ENCODE measurements at regions not wholly inside any gene's neighbourhood (a gene's known extent, or its start where the extent isn't known, plus 50 kb on each side); places are given as distances from the start of the nearest gene placed in this dataset.

DNA sequence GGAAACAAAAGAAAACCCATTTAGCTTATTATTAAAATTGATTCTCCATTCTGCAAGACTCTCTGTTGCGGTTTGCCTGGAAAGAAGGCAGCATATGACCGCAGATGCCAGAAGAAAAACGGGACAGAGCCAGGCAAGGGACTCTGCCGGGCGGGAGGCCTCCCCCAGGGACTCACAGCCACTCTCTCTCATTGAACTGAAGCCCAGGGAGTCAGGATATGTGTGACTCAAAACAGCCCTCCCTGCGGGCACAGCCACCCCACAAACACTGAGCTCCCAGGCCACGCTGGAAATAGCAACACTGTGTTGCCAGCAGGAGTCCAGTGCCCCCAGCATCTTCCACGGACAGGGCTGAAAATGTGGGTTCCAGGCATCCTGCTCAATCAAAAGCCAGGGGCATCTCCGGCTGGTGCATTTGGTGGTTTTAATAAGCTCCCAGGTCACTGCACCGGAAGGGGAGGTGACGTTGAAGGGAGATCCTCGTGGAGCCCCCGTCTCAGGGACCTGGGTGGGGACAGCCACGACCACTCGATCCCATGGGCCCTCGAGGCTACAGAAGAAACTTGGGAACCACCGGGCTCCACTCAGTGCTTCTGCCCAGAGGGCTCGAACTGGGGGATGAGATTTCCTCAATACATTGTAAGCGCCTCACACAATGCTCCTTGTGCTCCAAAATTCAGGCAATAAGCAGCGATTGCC is 624.5 kb downstream of the TBC1D22A start:
- H3K9ac ChIP-seq (ENCODE audit: low read depth in 1 of 2, low read length in 2 of 2) = no peak overlapping the region
- H3K4me1 ChIP-seq (ENCODE audit: control insufficient read depth in 1 of 2, insufficient read depth in 2 of 2, low read length in 2 of 2) = no peaks in the 10 kb centered on the region
- no peaks in the 10 kb centered on the region for H3K27me3 ChIP-seq (ENCODE audit: control insufficient read depth in 1 of 2, insufficient read depth in 2 of 2, low read length in 2 of 2)
- H3K9me3 ChIP-seq (ENCODE audit: control insufficient read depth in 1 of 2, low read length in 2 of 2) = no peaks in the 10 kb centered on the region
- H3K4me3 ChIP-seq (ENCODE audit: low read depth in 1 of 2, low read length in 2 of 2) = no peak overlapping the region
- no peak overlapping the region for H3K27ac ChIP-seq (ENCODE audit: low read depth, low read length)
- H3K36me3 ChIP-seq (ENCODE audit: control insufficient read depth in 1 of 2, insufficient read depth in 2 of 2, low read length in 2 of 2) = no peaks in the 10 kb centered on the region

DNA sequence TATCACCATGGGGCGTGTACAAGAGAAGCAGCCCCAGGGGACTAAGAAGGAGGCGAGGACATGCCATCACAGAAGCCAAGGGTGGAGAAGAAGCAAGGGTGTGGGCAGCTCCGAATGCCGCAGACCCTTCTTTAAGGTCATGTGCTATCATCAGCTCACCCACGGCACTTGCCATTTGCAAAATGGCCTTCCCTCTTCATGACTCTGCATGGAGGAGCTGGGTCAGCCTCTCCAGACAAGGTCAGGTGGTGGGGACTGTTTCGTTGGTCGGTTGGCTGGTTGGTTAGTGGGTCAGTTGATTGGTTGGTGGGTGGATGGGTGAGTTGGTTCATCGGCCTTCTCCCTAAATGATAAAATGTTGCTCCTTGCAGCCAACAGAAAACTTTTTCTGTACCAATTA is 622.5 kb downstream of the TBC1D22A start:
- no peaks in the 10 kb centered on the region for H3K9me3 ChIP-seq (ENCODE audit: control insufficient read depth in 1 of 2, low read length in 2 of 2)
- H3K27ac ChIP-seq (ENCODE audit: low read depth, low read length) = no peak overlapping the region
- H3K36me3 ChIP-seq (ENCODE audit: control insufficient read depth in 1 of 2, insufficient read depth in 2 of 2, low read length in 2 of 2) = no peaks in the 10 kb centered on the region
- H3K27me3 ChIP-seq (ENCODE audit: control insufficient read depth in 1 of 2, insufficient read depth in 2 of 2, low read length in 2 of 2) = no peaks in the 10 kb centered on the region
- H3K9ac ChIP-seq (ENCODE audit: low read depth in 1 of 2, low read length in 2 of 2) = no peak overlapping the region
- H3K4me1 ChIP-seq (ENCODE audit: control insufficient read depth in 1 of 2, insufficient read depth in 2 of 2, low read length in 2 of 2) = no peaks in the 10 kb centered on the region
- no peak overlapping the region for H3K4me3 ChIP-seq (ENCODE audit: low read depth in 1 of 2, low read length in 2 of 2)

DNA sequence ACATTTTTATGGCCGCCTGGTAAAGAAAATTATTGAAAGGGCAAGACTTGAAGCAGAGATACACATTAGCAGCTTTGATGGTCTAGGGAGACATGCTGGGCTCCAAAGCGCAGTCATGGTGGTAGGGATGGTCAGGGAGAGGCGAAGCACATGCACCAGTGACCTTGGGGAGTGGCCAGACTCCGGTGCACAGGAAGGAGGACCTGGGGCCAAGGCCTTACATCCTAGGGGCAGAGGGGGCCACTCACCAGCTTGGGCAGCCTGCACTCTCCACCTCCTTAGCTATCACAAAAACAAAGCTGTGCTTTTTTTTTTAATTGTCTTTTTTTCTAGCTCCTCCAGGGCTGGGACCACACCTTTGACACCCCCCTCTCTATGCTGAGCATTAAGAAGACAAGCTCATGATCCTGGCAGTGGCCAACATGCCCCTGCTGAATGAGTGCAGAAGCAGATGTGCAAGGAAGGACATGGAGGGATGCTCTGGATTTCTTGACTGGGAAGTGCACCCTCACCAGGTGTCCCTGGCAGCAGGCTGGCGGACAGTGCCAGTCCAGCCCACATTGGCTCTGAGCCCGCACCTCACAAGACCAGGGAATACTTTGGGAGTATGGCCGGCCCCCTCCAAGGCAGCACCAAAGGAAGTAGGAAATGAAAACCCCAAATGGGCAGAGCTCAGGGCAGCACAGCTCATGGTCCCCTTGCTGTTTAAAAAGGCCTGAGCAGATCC is 619.9 kb downstream of the TBC1D22A start:
- H3K9ac ChIP-seq (ENCODE audit: low read depth in 1 of 2, low read length in 2 of 2) = no peak overlapping the region
- H3K27me3 ChIP-seq (ENCODE audit: control insufficient read depth in 1 of 2, insufficient read depth in 2 of 2, low read length in 2 of 2) = no peaks in the 10 kb centered on the region
- no peaks in the 10 kb centered on the region for H3K4me1 ChIP-seq (ENCODE audit: control insufficient read depth in 1 of 2, insufficient read depth in 2 of 2, low read length in 2 of 2)
- no peaks in the 10 kb centered on the region for H3K36me3 ChIP-seq (ENCODE audit: control insufficient read depth in 1 of 2, insufficient read depth in 2 of 2, low read length in 2 of 2)
- no peaks in the 10 kb centered on the region for H3K9me3 ChIP-seq (ENCODE audit: control insufficient read depth in 1 of 2, low read length in 2 of 2)
- no peak overlapping the region for H3K4me3 ChIP-seq (ENCODE audit: low read depth in 1 of 2, low read length in 2 of 2)
- H3K27ac ChIP-seq (ENCODE audit: low read depth, low read length) = no peak overlapping the region

DNA sequence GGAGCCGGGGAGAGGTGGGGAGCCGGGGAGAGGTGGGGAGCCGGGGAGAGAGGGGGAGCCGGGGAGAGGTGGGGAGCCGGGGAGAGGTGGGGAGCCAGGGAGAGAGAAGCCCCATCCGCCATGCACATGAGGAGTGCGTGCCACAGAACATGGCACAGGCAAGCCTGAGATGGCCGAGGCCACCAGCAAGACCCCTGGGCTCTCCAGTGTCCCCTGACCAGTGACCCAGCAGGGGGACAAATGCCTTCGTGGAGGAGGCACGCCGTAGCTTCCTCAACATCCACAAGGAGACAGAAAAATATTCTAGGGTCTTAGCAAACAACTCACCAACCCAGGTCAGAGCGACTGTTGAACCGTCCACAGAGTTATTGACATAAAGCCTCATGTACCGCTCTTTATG is 618.8 kb downstream of the TBC1D22A start:
- Histone ChIP-seq H3K9me3 (ENCODE audit: control insufficient read depth in 1 of 2, low read length in 2 of 2) (no peaks in the 10 kb centered on the region), H3K4me1 (ENCODE audit: control insufficient read depth in 1 of 2, insufficient read depth in 2 of 2, low read length in 2 of 2) (no peaks in the 10 kb centered on the region), H3K27me3 (ENCODE audit: control insufficient read depth in 1 of 2, insufficient read depth in 2 of 2, low read length in 2 of 2) (no peaks in the 10 kb centered on the region), H3K4me3 (ENCODE audit: low read depth in 1 of 2, low read length in 2 of 2) (no peak overlapping the region), H3K36me3 (ENCODE audit: control insufficient read depth in 1 of 2, insufficient read depth in 2 of 2, low read length in 2 of 2) (no peaks in the 10 kb centered on the region), H3K9ac (ENCODE audit: low read depth in 1 of 2, low read length in 2 of 2) (no peak overlapping the region), H3K27ac (ENCODE audit: low read depth, low read length) (no peak overlapping the region)

DNA sequence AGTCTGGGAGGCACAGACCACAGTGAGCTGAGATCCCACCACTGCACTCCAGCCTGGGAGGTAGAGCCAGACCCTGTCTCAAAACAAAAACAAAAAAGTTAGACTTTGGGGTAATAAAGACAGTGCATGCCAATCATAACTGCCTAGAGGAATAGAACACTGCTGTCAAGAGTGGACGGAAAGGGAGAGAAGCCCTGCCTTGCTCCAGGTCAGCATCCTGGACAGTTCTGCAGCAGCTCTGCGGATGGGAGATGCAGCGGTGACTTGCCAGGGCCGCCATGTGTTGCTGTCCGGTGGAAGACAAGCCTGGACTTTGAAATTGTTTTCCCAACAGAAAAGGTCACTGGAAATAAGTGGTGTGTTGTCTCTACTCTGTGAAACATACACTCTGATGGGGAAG is 618.2 kb downstream of the TBC1D22A start:
- Histone ChIP-seq H3K9ac (ENCODE audit: low read depth in 1 of 2, low read length in 2 of 2) (no peak overlapping the region), H3K27ac (ENCODE audit: low read depth, low read length) (no peak overlapping the region), H3K9me3 (ENCODE audit: control insufficient read depth in 1 of 2, low read length in 2 of 2) (no peaks in the 10 kb centered on the region), H3K4me3 (ENCODE audit: low read depth in 1 of 2, low read length in 2 of 2) (no peak overlapping the region), H3K4me1 (ENCODE audit: control insufficient read depth in 1 of 2, insufficient read depth in 2 of 2, low read length in 2 of 2) (no peaks in the 10 kb centered on the region), H3K27me3 (ENCODE audit: control insufficient read depth in 1 of 2, insufficient read depth in 2 of 2, low read length in 2 of 2) (no peaks in the 10 kb centered on the region), H3K36me3 (ENCODE audit: control insufficient read depth in 1 of 2, insufficient read depth in 2 of 2, low read length in 2 of 2) (no peaks in the 10 kb centered on the region)

DNA sequence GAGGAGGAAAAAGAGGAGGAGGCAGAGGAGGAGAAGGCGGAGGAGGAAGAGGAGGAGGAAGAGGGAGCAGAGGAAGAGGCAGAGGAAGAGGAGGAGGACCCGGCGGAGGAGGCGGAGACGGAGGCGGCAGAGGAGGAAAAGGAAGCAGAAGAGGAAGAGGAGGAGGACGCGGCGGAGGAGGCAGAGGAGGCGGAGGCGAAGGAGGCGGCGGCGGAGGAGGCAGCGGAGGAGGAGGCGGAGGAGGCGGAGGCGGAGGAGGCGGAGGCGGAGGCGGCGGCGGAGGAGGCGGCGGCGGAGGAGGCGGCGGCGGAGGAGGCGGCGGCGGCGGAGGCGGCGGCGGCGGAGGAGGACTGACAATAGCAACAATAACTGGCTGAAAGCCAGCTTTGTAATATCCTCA is 616.6 kb downstream of the TBC1D22A start:
- H3K27me3 ChIP-seq (ENCODE audit: control insufficient read depth in 1 of 2, insufficient read depth in 2 of 2, low read length in 2 of 2) = no peaks in the 10 kb centered on the region
- H3K27ac ChIP-seq (ENCODE audit: low read depth, low read length) = no peak overlapping the region
- no peak overlapping the region for H3K4me3 ChIP-seq (ENCODE audit: low read depth in 1 of 2, low read length in 2 of 2)
- no peaks in the 10 kb centered on the region for H3K36me3 ChIP-seq (ENCODE audit: control insufficient read depth in 1 of 2, insufficient read depth in 2 of 2, low read length in 2 of 2)
- H3K9me3 ChIP-seq (ENCODE audit: control insufficient read depth in 1 of 2, low read length in 2 of 2) = no peaks in the 10 kb centered on the region
- H3K4me1 ChIP-seq (ENCODE audit: control insufficient read depth in 1 of 2, insufficient read depth in 2 of 2, low read length in 2 of 2) = no peaks in the 10 kb centered on the region
- H3K9ac ChIP-seq (ENCODE audit: low read depth in 1 of 2, low read length in 2 of 2) = no peak overlapping the region

DNA sequence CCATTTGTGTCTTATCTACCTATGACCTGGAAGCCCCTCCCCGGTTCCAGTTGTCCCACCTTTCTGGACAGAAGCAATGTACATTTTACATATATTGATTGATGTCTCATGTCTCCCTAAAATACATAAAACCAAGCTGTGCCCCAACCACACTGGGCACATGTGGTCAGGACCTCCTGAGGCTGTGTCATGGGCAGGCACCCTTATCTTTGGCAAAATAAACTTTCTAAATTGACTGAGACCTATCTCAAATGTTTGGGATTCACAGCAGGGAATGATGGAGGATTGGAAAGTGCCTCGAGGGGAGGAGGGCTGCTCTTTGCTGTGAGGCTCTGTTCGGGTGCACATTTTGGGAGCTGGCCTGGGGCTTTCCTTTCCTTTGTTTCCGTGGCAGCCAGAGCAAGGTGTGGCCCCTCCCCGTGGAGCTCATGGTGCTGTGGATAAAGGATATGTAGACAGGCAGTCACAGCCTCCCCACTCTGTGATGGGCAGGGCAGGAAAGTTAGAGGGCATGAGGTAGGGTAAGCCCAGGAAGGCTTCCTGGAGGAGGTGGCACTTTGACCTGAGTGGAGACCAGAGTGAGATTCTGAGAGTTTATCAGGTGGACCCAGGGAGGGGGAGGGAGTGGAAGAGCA is 615.6 kb downstream of the TBC1D22A start:
- Histone ChIP-seq H3K27ac (ENCODE audit: low read depth, low read length) (no peak overlapping the region), H3K4me1 (ENCODE audit: control insufficient read depth in 1 of 2, insufficient read depth in 2 of 2, low read length in 2 of 2) (no peaks in the 10 kb centered on the region), H3K36me3 (ENCODE audit: control insufficient read depth in 1 of 2, insufficient read depth in 2 of 2, low read length in 2 of 2) (no peaks in the 10 kb centered on the region), H3K4me3 (ENCODE audit: low read depth in 1 of 2, low read length in 2 of 2) (no peak overlapping the region), H3K9ac (ENCODE audit: low read depth in 1 of 2, low read length in 2 of 2) (no peak overlapping the region), H3K9me3 (ENCODE audit: control insufficient read depth in 1 of 2, low read length in 2 of 2) (no peaks in the 10 kb centered on the region), H3K27me3 (ENCODE audit: control insufficient read depth in 1 of 2, insufficient read depth in 2 of 2, low read length in 2 of 2) (no peaks in the 10 kb centered on the region)

DNA sequence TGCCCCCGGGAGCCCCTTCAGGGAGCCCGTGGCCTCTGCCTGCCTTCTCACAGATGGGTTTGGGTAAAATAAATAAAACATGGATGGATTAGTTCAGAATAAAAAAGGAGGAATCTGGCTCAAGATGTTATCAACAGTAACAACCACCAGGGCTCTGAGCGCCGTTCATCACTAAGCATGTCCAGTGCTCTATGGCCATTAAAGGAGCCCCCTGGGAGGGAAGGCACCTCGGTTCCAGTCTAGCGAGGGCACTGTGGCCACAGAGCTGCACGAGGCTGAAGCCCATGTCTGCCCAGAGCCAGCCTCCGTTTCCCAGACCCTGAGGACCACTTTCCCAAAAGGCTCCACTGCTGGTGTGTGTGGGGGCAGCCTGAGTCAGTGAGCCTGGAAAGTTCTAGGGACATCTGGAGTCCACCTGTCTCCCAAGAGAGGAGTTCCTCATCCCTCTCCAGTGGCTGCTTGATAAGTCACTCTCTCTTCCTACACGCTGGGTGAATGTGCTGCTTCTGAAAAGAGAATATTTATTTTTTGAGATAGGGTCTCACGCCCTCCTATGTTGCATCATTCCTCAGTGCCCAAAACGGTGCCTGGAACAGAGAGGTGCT is 614.6 kb downstream of the TBC1D22A start:
- Histone ChIP-seq H3K4me3 (ENCODE audit: low read depth in 1 of 2, low read length in 2 of 2) (no peak overlapping the region), H3K4me1 (ENCODE audit: control insufficient read depth in 1 of 2, insufficient read depth in 2 of 2, low read length in 2 of 2) (no peaks in the 10 kb centered on the region), H3K36me3 (ENCODE audit: control insufficient read depth in 1 of 2, insufficient read depth in 2 of 2, low read length in 2 of 2) (no peaks in the 10 kb centered on the region), H3K9me3 (ENCODE audit: control insufficient read depth in 1 of 2, low read length in 2 of 2) (no peaks in the 10 kb centered on the region), H3K27me3 (ENCODE audit: control insufficient read depth in 1 of 2, insufficient read depth in 2 of 2, low read length in 2 of 2) (no peaks in the 10 kb centered on the region), H3K9ac (ENCODE audit: low read depth in 1 of 2, low read length in 2 of 2) (no peak overlapping the region), H3K27ac (ENCODE audit: low read depth, low read length) (no peak overlapping the region)

DNA sequence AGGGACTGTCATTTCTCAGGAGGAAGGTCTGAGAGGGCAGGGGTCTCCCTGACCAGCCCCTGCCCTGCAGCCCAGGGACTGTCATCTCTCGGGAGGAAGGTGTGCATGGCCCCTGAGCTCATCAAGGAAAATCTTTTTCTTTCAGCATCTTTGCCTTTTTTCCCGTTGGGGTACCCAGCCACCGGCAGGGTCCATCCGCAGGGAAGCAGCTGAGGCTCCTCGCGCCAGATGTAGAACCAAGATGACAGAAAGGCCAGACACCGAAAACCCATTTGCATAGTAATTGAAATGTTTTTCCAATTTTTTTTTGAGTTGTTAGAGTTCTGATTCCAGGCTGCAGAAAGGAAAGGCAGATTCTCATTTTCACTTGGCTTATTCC is 613.9 kb downstream of the TBC1D22A start:
- Histone ChIP-seq H3K4me1 (ENCODE audit: control insufficient read depth in 1 of 2, insufficient read depth in 2 of 2, low read length in 2 of 2) (no peaks in the 10 kb centered on the region), H3K4me3 (ENCODE audit: low read depth in 1 of 2, low read length in 2 of 2) (no peak overlapping the region), H3K27ac (ENCODE audit: low read depth, low read length) (no peak overlapping the region)

DNA sequence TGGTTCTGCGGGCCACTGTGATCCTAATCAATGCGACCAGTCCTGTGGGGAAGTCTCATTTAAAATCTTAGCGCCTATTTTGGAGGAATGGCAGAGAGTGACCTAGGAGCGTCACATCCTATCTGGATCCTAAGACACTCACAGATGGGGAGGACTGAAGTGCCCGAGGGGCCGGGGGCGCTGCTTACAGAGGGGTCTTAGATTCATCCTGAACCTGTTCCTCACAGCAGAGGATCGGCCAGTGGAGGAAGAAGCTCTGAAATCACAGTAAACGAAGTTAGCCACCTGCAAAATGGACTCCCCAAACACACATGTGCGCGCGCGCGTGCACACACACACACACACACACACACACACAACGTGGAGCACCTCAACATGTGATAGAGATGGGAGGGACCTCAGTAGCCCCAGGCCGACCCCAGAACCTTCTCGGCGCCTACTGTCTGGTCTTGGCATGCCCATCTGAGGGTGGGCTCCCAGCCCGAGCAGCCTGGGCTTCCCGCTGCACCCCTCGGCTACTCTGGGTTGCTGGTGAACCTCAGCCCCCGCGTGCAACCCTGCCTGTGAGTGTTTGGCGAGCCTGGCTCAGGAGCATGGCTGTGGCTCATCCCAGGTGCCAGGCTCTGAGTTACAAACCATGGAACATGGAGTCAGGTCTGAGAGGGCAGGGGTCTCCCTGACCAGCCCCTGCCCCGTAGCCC is 613.3 kb downstream of the TBC1D22A start:
- Histone ChIP-seq H3K36me3 (ENCODE audit: control insufficient read depth in 1 of 2, insufficient read depth in 2 of 2, low read length in 2 of 2) (no peaks in the 10 kb centered on the region), H3K4me1 (ENCODE audit: control insufficient read depth in 1 of 2, insufficient read depth in 2 of 2, low read length in 2 of 2) (no peaks in the 10 kb centered on the region), H3K9ac (ENCODE audit: low read depth in 1 of 2, low read length in 2 of 2) (no peak overlapping the region), H3K27me3 (ENCODE audit: control insufficient read depth in 1 of 2, insufficient read depth in 2 of 2, low read length in 2 of 2) (no peaks in the 10 kb centered on the region), H3K4me3 (ENCODE audit: low read depth in 1 of 2, low read length in 2 of 2) (no peak overlapping the region), H3K27ac (ENCODE audit: low read depth, low read length) (no peak overlapping the region), H3K9me3 (ENCODE audit: control insufficient read depth in 1 of 2, low read length in 2 of 2) (no peaks in the 10 kb centered on the region)

More for the DNA sequence above, 613.9 kb downstream of the TBC1D22A start:
- no peaks in the 10 kb centered on the region for H3K36me3 ChIP-seq (ENCODE audit: control insufficient read depth in 1 of 2, insufficient read depth in 2 of 2, low read length in 2 of 2)
- no peaks in the 10 kb centered on the region for H3K9me3 ChIP-seq (ENCODE audit: control insufficient read depth in 1 of 2, low read length in 2 of 2)
- no peaks in the 10 kb centered on the region for H3K27me3 ChIP-seq (ENCODE audit: control insufficient read depth in 1 of 2, insufficient read depth in 2 of 2, low read length in 2 of 2)
- H3K9ac ChIP-seq (ENCODE audit: low read depth in 1 of 2, low read length in 2 of 2) = no peak overlapping the region

Measured in duodenal mucosa (tissue), 2 donors.